Astrocyte (in vitro differentiated cells and primary cell): ENCODE measurements at regions not wholly inside any gene's neighbourhood (a gene's known extent, or its start where the extent isn't known, plus 50 kb on each side); places are given as distances from the start of the nearest gene placed in this dataset.

ENCODE experiments used
- DNase-seq: peaks from one replicate; pipeline ENCODE4 v3.0.0-alpha.2; 2010; ENCODE audit warnings: low read depth
- FAIRE-seq: peaks from 2 replicates; lab custom pipeline; 2011; peaks lifted over from hg19 to GRCh38; lab: Jason Lieb, UNC
- H2AFZ ChIP-seq: 2 replicates; pipeline ENCODE4 v1.6.0; 2012; ENCODE audit warnings: low read depth, low read length, inconsistent platforms
- H3K27ac ChIP-seq: 2 replicates; pipeline ENCODE4 v1.5.1; 2011; ENCODE audit warnings: low read depth, low read length, inconsistent platforms
- H3K27me3 ChIP-seq: 2 replicates; pipeline ENCODE4 v1.6.0; 2011; ENCODE audit warnings: low read length, inconsistent platforms; ENCODE audit not compliant: insufficient read depth
- H3K36me3 ChIP-seq: 2 replicates; pipeline ENCODE4 v1.5.1; 2011; ENCODE audit warnings: low read length, inconsistent platforms; ENCODE audit not compliant: insufficient read depth
- H3K4me1 ChIP-seq: 2 replicates; pipeline ENCODE4 v1.5.1; 2011; ENCODE audit warnings: low read length, inconsistent platforms; ENCODE audit not compliant: insufficient read depth
- H3K4me2 ChIP-seq: 2 replicates; pipeline ENCODE4 v1.6.0; 2012; ENCODE audit warnings: low read length, inconsistent platforms
- H3K4me3 ChIP-seq: 2 replicates; pipeline ENCODE4 v1.5.1; 2011; ENCODE audit warnings: low read depth, mild to moderate bottlenecking, low read length, inconsistent platforms; ENCODE audit not compliant: insufficient read depth
- H3K79me2 ChIP-seq: 2 replicates; pipeline ENCODE4 v1.6.0; 2012; ENCODE audit warnings: mild to moderate bottlenecking, low read length, inconsistent platforms; ENCODE audit not compliant: insufficient read depth
- H3K9ac ChIP-seq: 2 replicates; pipeline ENCODE4 v1.6.0; 2012; ENCODE audit warnings: mild to moderate bottlenecking, low read length, inconsistent platforms
- H3K9me3 ChIP-seq: 2 replicates; pipeline ENCODE4 v1.5.1; 2012; ENCODE audit warnings: low read depth, mild to moderate bottlenecking, low read length, inconsistent platforms; ENCODE audit not compliant: insufficient read depth
- H4K20me1 ChIP-seq: 2 replicates; pipeline ENCODE4 v1.6.0; 2012; ENCODE audit warnings: low read length, inconsistent platforms; ENCODE audit not compliant: insufficient read depth
- H3K27ac Mint-ChIP-seq: one replicate; pipeline ENCODE4 v1.8.0; 2021; ENCODE audit warnings: mild to moderate bottlenecking, mixed read lengths; ENCODE audit not compliant: unreplicated experiment
- H3K27me3 Mint-ChIP-seq: one replicate; pipeline ENCODE4 v1.8.0; 2021; ENCODE audit warnings: low read depth, mixed read lengths; ENCODE audit not compliant: unreplicated experiment
- H3K36me3 Mint-ChIP-seq: one replicate; pipeline ENCODE4 v1.8.0; 2021; ENCODE audit warnings: low read depth, mixed read lengths; ENCODE audit not compliant: unreplicated experiment
- H3K4me1 Mint-ChIP-seq: one replicate; pipeline ENCODE4 v1.8.0; 2021; ENCODE audit warnings: low read depth, mixed read lengths; ENCODE audit not compliant: unreplicated experiment
- H3K4me3 Mint-ChIP-seq: one replicate; pipeline ENCODE4 v1.8.0; 2021; ENCODE audit warnings: mild to moderate bottlenecking, moderate library complexity, mixed read lengths; ENCODE audit not compliant: unreplicated experiment
- H3K9me3 Mint-ChIP-seq: one replicate; pipeline ENCODE4 v1.8.0; 2021; ENCODE audit warnings: mild to moderate bottlenecking, mixed read lengths; ENCODE audit not compliant: unreplicated experiment
- CTCF ChIP-seq: IDR thresholded peaks from 2 replicates; pipeline ENCODE4 v1.5.1; 2011; ENCODE audit warnings: low read depth, mild to moderate bottlenecking, inconsistent platforms, low read length, moderate library complexity; ENCODE audit not compliant: insufficient read depth
- EZH2 ChIP-seq: IDR thresholded peaks from 2 replicates; pipeline ENCODE4 v1.6.1; 2012; ENCODE audit warnings: mild to moderate bottlenecking, low read length, inconsistent platforms; ENCODE audit not compliant: insufficient read depth

- Mint-ChIP-seq H3K9me3 (peaks cover 5% of the 10 kb centered on the region), H3K27me3 (no peaks in the 10 kb centered on the region), H3K36me3 (no peaks in the 10 kb centered on the region), H3K4me1 (peaks cover 3% of the 10 kb centered on the region), H3K4me3 (no peak overlapping the region), H3K27ac (no peak overlapping the region)
- Histone ChIP-seq H4K20me1 (no peaks in the 10 kb centered on the region), H3K36me3 (no peaks in the 10 kb centered on the region), H2AFZ (no peak overlapping the region), H3K9me3 (no peaks in the 10 kb centered on the region), H3K27me3 (no peaks in the 10 kb centered on the region), H3K4me3 (no peak overlapping the region), H3K4me2 (no peak overlapping the region), H3K27ac (no peak overlapping the region), H3K4me1 (peaks cover 5% of the 10 kb centered on the region), H3K79me2 (no peaks in the 10 kb centered on the region), H3K9ac (no peak overlapping the region)
- DNase-seq (no peak), FAIRE-seq (no peak)
- TF ChIP-seq EZH2 (no peak), CTCF (no peak)
Observed at GRCh38 chr6:80622641-80623040, 516.2 kb downstream of the BCKDHB start.

GRCh38 chr6:80618953-80619352 lies 512.5 kb downstream of the BCKDHB start:
- H2AFZ ChIP-seq = no peak overlapping the region
- no peak overlapping the region for H3K4me3 ChIP-seq
- no peak for TF ChIP-seq CTCF
- no peak for TF ChIP-seq EZH2
- no peaks in the 10 kb centered on the region for H3K79me2 ChIP-seq
- H4K20me1 ChIP-seq = no peaks in the 10 kb centered on the region
- FAIRE-seq (no peak), DNase-seq (peak; percentile 71)
- Mint-ChIP-seq H3K4me3 (no peak overlapping the region), H3K36me3 (no peaks in the 10 kb centered on the region), H3K27me3 (no peaks in the 10 kb centered on the region), H3K9me3 (peaks cover 20% of the 10 kb centered on the region), H3K4me1 (no peaks in the 10 kb centered on the region), H3K27ac (no peak overlapping the region)
- H3K9ac ChIP-seq = no peak overlapping the region
- H3K27me3 ChIP-seq = no peaks in the 10 kb centered on the region
- no peak overlapping the region for H3K27ac ChIP-seq
- H3K4me2 ChIP-seq = peak overlapping the region; percentile 12
- no peaks in the 10 kb centered on the region for H3K9me3 ChIP-seq
- H3K36me3 ChIP-seq = no peaks in the 10 kb centered on the region
- H3K4me1 ChIP-seq = peaks cover 5% of the 10 kb centered on the region

- Mint-ChIP-seq H3K27ac (peak overlapping the region; percentile 2), H3K27me3 (no peaks in the 10 kb centered on the region), H3K4me1 (peaks cover 32% of the 10 kb centered on the region), H3K9me3 (peaks cover 18% of the 10 kb centered on the region), H3K36me3 (no peaks in the 10 kb centered on the region), H3K4me3 (no peak overlapping the region)
- Histone ChIP-seq H3K27me3 (no peaks in the 10 kb centered on the region), H3K27ac (no peak overlapping the region), H3K36me3 (no peaks in the 10 kb centered on the region), H3K9ac (no peak overlapping the region), H3K4me3 (no peak overlapping the region), H4K20me1 (no peaks in the 10 kb centered on the region), H3K4me2 (no peak overlapping the region), H3K9me3 (no peaks in the 10 kb centered on the region), H3K4me1 (peaks cover 14% of the 10 kb centered on the region), H3K79me2 (no peaks in the 10 kb centered on the region), H2AFZ (no peak overlapping the region)
- peak; percentile 98 for FAIRE-seq
- DNase-seq = peak; percentile 62
- TF ChIP-seq CTCF (no peak), EZH2 (no peak)
Observed at GRCh38 chr6:80610846-80611245, 504.4 kb downstream of the BCKDHB start.
